ENCODE measurements at regions not wholly inside any gene's neighbourhood (a gene's known extent, or its start where the extent isn't known, plus 50 kb on each side); places are given as distances from the start of the nearest gene placed in this dataset.

GRCh38 chr1:82116105-82116504 is 315.4 kb downstream of the ADGRL2 start:
- no peak overlapping the region for H3K27ac ChIP-seq
- H3K9me3 ChIP-seq, result no peaks in the 10 kb centered on the region
- no peak overlapping the region for H3K4me3 ChIP-seq
- no peak for DNase-seq
- H3K27me3 ChIP-seq, result no peaks in the 10 kb centered on the region
- H3K4me1 ChIP-seq, result peaks cover 0 to 3% (median under 1%) of the 10 kb centered on the region in 4 donors
- 71 to 78% methylated on average over 7 of the region's 7 CpGs for WGBS, 2 donors
- H3K36me3 ChIP-seq, result no peaks in the 10 kb centered on the region
- TF ChIP-seq EP300 (IDR thresholded peaks at IDR 0.05) (no peak), POLR2A (IDR thresholded peaks at IDR 0.05) (no peak), POLR2AphosphoS5 (IDR thresholded peaks at IDR 0.05) (no peak)
- TF ChIP-seq, protein P1, sequence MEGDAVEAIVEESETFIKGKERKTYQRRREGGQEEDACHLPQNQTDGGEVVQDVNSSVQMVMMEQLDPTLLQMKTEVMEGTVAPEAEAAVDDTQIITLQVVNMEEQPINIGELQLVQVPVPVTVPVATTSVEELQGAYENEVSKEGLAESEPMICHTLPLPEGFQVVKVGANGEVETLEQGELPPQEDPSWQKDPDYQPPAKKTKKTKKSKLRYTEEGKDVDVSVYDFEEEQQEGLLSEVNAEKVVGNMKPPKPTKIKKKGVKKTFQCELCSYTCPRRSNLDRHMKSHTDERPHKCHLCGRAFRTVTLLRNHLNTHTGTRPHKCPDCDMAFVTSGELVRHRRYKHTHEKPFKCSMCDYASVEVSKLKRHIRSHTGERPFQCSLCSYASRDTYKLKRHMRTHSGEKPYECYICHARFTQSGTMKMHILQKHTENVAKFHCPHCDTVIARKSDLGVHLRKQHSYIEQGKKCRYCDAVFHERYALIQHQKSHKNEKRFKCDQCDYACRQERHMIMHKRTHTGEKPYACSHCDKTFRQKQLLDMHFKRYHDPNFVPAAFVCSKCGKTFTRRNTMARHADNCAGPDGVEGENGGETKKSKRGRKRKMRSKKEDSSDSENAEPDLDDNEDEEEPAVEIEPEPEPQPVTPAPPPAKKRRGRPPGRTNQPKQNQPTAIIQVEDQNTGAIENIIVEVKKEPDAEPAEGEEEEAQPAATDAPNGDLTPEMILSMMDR (IDR thresholded peaks at IDR 0.05), result no peak
- intact Hi-C loops (cut with DNase I), result no loop called here

- Histone ChIP-seq H3K9me3 (no peaks in the 10 kb centered on the region), H3K27ac (no peak overlapping the region), H3K4me1 (peaks cover 0 to 12% (median 9%) of the 10 kb centered on the region in 4 donors), H3K4me3 (no peak overlapping the region), H3K27me3 (no peaks in the 10 kb centered on the region), H3K36me3 (no peaks in the 10 kb centered on the region)
- TF ChIP-seq, protein P1 (IDR thresholded peaks at IDR 0.05), result no peak
- TF ChIP-seq EP300 (IDR thresholded peaks at IDR 0.05), result no peak
- no peak for TF ChIP-seq POLR2AphosphoS5 (IDR thresholded peaks at IDR 0.05)
- no peak for TF ChIP-seq POLR2A (IDR thresholded peaks at IDR 0.05)
- WGBS, 2 donors, result 80 to 87% methylated on average over 4 of the region's 4 CpGs
- no peak for DNase-seq
- intact Hi-C loops (cut with DNase I), result no loop called here
Observed at GRCh38 chr1:82114887-82115286, 314.2 kb downstream of the ADGRL2 start.

DNA sequence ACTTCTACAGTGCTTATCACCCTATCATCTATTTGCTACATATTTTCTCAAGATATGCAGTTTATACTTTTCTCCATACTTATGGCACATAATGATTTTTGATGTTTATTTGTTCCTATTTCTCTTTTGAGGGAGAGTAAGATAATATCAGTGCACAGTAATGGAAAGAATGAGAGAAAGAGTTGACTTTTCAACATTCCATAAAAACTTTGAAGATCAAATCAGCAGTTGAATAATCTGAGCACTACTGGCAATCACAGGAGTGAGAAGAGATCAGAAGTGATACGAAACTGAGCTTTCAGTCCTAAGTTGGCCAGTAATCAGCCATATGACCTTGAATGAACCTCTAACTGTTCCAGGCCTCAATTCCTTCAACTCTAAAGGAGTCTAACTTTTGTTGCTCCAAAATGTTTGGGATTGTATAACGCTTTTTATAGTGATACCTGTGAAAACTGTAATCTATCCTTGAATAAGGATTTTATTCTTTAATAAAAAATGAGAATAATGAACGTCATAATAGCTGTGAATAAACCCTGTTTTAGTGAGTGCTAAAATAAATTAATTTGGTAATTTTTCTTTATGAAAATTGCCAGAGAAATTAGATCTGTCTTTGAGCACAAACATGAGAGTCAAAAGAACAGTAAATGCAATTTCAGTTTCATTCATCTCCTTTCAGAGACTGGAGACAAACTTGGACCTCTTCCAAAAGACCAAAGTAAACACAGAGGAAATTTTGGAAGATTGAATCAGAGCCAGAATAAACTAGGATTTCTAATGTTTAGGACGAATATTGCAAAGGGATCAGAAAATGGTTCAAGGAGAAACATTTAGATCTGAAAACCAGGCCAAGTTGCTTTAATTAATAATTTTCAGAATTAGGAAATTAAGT is 309.9 kb downstream of the ADGRL2 start:
- no peak for TF ChIP-seq EP300 (IDR thresholded peaks at IDR 0.05)
- TF ChIP-seq POLR2AphosphoS5 (IDR thresholded peaks at IDR 0.05), result no peak
- TF ChIP-seq, protein P1 (IDR thresholded peaks at IDR 0.05), result no peak
- TF ChIP-seq POLR2A (IDR thresholded peaks at IDR 0.05), result no peak
- no peak overlapping the region for H3K27ac ChIP-seq
- H3K4me3 ChIP-seq, result no peak overlapping the region
- no peaks in the 10 kb centered on the region for H3K36me3 ChIP-seq
- H3K27me3 ChIP-seq, result no peaks in the 10 kb centered on the region
- DNase-seq, result no peak
- peaks cover 0 to 12% (median 9%) of the 10 kb centered on the region in 4 donors for H3K4me1 ChIP-seq
- no peaks in the 10 kb centered on the region for H3K9me3 ChIP-seq
- intact Hi-C loops (cut with DNase I), result no loop called here
- WGBS, 2 donors, result 64 to 66% methylated on average over 4 of the region's 4 CpGs

DNA sequence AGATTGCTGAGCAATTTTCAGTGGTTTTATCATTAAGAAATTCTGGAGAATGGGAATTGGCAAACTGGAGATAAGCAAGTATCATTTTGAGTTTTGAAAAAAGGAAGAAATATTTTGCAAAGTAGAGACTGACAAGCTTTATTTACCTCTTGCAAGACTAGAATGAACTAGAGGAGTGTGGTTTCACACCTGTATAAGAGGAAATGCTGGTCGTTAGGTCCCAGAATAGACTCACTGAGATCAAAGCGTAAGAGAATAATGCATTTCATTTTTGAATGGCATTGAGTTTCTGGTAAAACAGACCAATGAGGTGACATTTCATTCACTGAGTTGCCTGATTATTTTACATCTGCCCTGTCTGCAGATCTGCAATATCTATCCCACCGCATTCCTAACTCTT is 308.1 kb downstream of the ADGRL2 start:
- Histone ChIP-seq H3K4me3 (no peak overlapping the region), H3K27ac (no peak overlapping the region), H3K4me1 (peaks cover 0 to 12% (median 9%) of the 10 kb centered on the region in 4 donors), H3K27me3 (no peaks in the 10 kb centered on the region), H3K9me3 (no peaks in the 10 kb centered on the region), H3K36me3 (no peaks in the 10 kb centered on the region)
- no peak for DNase-seq
- TF ChIP-seq POLR2A (IDR thresholded peaks at IDR 0.05) (no peak), EP300 (IDR thresholded peaks at IDR 0.05) (no peak), POLR2AphosphoS5 (IDR thresholded peaks at IDR 0.05) (no peak)
- TF ChIP-seq, protein P1 (IDR thresholded peaks at IDR 0.05), result no peak
- intact Hi-C loops (cut with DNase I), result no loop called here
- 37 to 53% methylated on average over 3 of the region's 3 CpGs for WGBS, 2 donors
